Kidney epithelial cell (primary cell): ENCODE measurements at regions not wholly inside any gene's neighbourhood (a gene's known extent, or its start where the extent isn't known, plus 50 kb on each side); places are given as distances from the start of the nearest gene placed in this dataset.
"Not testable (repeated sequence)": the region's sequence is repeated elsewhere in the genome, so short reads cannot be mapped to it uniquely, and the experiment has no call there.

ENCODE experiments used
- DNase-seq: peaks from one replicate; pipeline ENCODE4 v3.0.0-alpha.2; 2010; ENCODE audit warnings: low read depth
- H3K27me3 ChIP-seq: 2 replicates; pipeline ENCODE4 v1.6.0; 2011; ENCODE audit warnings: low read length; ENCODE audit not compliant: control insufficient read depth, insufficient read depth
- H3K36me3 ChIP-seq: 2 replicates; pipeline ENCODE4 v1.5.1; 2011; ENCODE audit warnings: low read length; ENCODE audit not compliant: control insufficient read depth, insufficient read depth
- H3K4me3 ChIP-seq: 2 replicates; pipeline ENCODE4 v1.5.1; 2011; ENCODE audit warnings: low read depth, mild to moderate bottlenecking, control low read depth, low read length
- CTCF ChIP-seq: IDR thresholded peaks from 2 replicates; pipeline ENCODE4 v1.5.1; 2011; ENCODE audit warnings: mild to moderate bottlenecking, moderate library complexity, low read length, control low read depth, inconsistent platforms; ENCODE audit not compliant: insufficient read depth, poor library complexity, severe bottlenecking

GRCh38 chr12:38162708-38163441, 153.7 kb upstream of the ALG10B start:
- H3K4me3 ChIP-seq: no peak overlapping the region
- DNase-seq: no peak
- H3K27me3 ChIP-seq: no peaks in the 10 kb centered on the region
- no peak for TF ChIP-seq CTCF
- no peaks in the 10 kb centered on the region for H3K36me3 ChIP-seq

- no peak for TF ChIP-seq CTCF
- DNase-seq: no peak
These were observed 153.2 kb upstream of the ALG10B start for GRCh38 chr12:38163442-38163801.

GRCh38 chr12:38166225-38166624, 150.3 kb upstream of the ALG10B start:
- H3K4me3 ChIP-seq: no peak overlapping the region
- no peaks in the 10 kb centered on the region for H3K27me3 ChIP-seq
- TF ChIP-seq CTCF: no peak
- no peak for DNase-seq
- H3K36me3 ChIP-seq: no peaks in the 10 kb centered on the region

More at GRCh38 chr12:38163442-38163801, 153.2 kb upstream of the ALG10B start:
- H3K4me3 ChIP-seq: no peak overlapping the region
- no peaks in the 10 kb centered on the region for H3K27me3 ChIP-seq
- H3K36me3 ChIP-seq: no peaks in the 10 kb centered on the region

- Histone ChIP-seq H3K4me3 (no peak overlapping the region), H3K27me3 (no peaks in the 10 kb centered on the region), H3K36me3 (no peaks in the 10 kb centered on the region)
- TF ChIP-seq CTCF: no peak
- no peak for DNase-seq
These were observed 141.0 kb upstream of the ALG10B start for GRCh38 chr12:38175538-38175937.

GRCh38 chr12:38183617-38184016, 133.0 kb upstream of the ALG10B start:
- H3K36me3 ChIP-seq, H3K4me3 ChIP-seq, H3K27me3 ChIP-seq, DNase-seq: not testable (repeated sequence)

- not testable (repeated sequence) for DNase-seq
These were observed 119.3 kb upstream of the ALG10B start for GRCh38 chr12:38197286-38197685.

More at GRCh38 chr12:38197286-38197685, 119.3 kb upstream of the ALG10B start:
- H3K4me3 ChIP-seq, H3K27me3 ChIP-seq, H3K36me3 ChIP-seq: not testable (repeated sequence)
